Suppressor macrophage treated with lipopolysaccharide for 4 hours (primary cell): ENCODE measurements at regions not wholly inside any gene's neighbourhood (a gene's known extent, or its start where the extent isn't known, plus 50 kb on each side); places are given as distances from the start of the nearest gene placed in this dataset.

Experiments
- DNase-seq: peaks from one replicate; pipeline ENCODE4 v3.0.0-alpha.2; 2020

GRCh38 chr20:39954621-39955020 lies 734.4 kb downstream of the MAFB start:
- no peak for DNase-seq

GRCh38 chr20:39946931-39947330 lies 742.1 kb downstream of the MAFB start:
- DNase-seq: no peak

GRCh38 chr20:39946053-39946810 lies 742.8 kb downstream of the MAFB start:
- no peak for DNase-seq

- DNase-seq: no peak
Measured at GRCh38 chr20:39944861-39945260, 744.2 kb downstream of the MAFB start.

- DNase-seq: no peak
Measured at GRCh38 chr20:39943336-39943735, 745.7 kb downstream of the MAFB start.

- DNase-seq: peak; percentile 12
Measured at GRCh38 chr20:39941245-39941644, 747.8 kb downstream of the MAFB start.

GRCh38 chr20:39939241-39939865 lies 749.7 kb downstream of the MAFB start:
- DNase-seq: peak; percentile 13

GRCh38 chr20:39936401-39936800 lies 752.6 kb downstream of the MAFB start:
- no peak for DNase-seq

- DNase-seq: peak; percentile 53
Measured at GRCh38 chr20:39935901-39936300, 753.1 kb downstream of the MAFB start.

- DNase-seq: no peak
Measured at GRCh38 chr20:39916236-39916765, 772.7 kb downstream of the MAFB start.

GRCh38 chr20:39913274-39913673 lies 775.8 kb downstream of the MAFB start:
- no peak for DNase-seq

GRCh38 chr20:39911497-39911896 lies 777.5 kb downstream of the MAFB start:
- DNase-seq: no peak

GRCh38 chr20:39910536-39910935 lies 778.5 kb downstream of the MAFB start:
- DNase-seq: no peak

GRCh38 chr20:39909447-39909846 lies 779.6 kb downstream of the MAFB start:
- peak; percentile 89 for DNase-seq

- no peak for DNase-seq
Measured at GRCh38 chr20:39904476-39905112, 784.4 kb downstream of the MAFB start.

- no peak for DNase-seq
Measured at GRCh38 chr20:39903806-39904465, 785.1 kb downstream of the MAFB start.

- DNase-seq: no peak
Measured at GRCh38 chr20:39899881-39900280, 789.2 kb downstream of the MAFB start.

- DNase-seq: no peak
Measured at GRCh38 chr20:39898467-39898852, 790.6 kb downstream of the MAFB start.

GRCh38 chr20:39897781-39898466 lies 791.1 kb downstream of the MAFB start:
- no peak for DNase-seq

- no peak for DNase-seq
Measured at GRCh38 chr20:39897058-39897457, 792.0 kb downstream of the MAFB start.

- DNase-seq: no peak
Measured at GRCh38 chr20:39894067-39894466, 795.0 kb downstream of the MAFB start.

- peak; percentile 15 for DNase-seq
Measured at GRCh38 chr20:39893003-39893685, 795.9 kb downstream of the MAFB start.
